ENCODE measurements at regions not wholly inside any gene's neighbourhood (a gene's known extent, or its start where the extent isn't known, plus 50 kb on each side); places are given as distances from the start of the nearest gene placed in this dataset.

DNA sequence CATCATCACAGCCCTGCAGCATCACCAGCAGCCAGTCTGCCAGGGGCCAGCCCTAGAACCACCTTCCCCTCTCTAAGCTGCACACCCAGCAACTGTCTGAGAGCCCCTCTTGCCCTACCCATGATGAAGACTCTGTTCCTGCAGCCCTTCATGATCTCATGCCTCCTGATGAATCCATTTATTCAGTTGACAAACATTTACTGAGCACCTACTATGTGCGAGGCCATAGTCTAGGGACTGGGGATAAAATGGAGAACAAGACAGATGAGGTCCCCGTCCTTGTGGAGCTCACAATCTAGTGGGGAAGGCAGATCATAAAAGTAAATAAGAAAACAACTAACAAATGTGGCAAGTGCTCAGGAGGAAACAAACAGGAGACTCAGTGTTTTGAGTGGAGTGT lies 96.3 kb downstream of the PCDH1 start:
- Histone ChIP-seq H3K56ac (replicated peaks; ENCODE audit: insufficient read length, low read depth, low read length) (no peak overlapping the region), H2BK120ac (replicated peaks; ENCODE audit: low read depth, low read length) (no peak overlapping the region), H3K9me3 (ENCODE audit: insufficient read depth in 2 of 2, low read depth in 1 of 2, low read length in 1 of 2) (no peaks in the 10 kb centered on the region), H3K27me3 (replicated peaks in 1 of 4; ENCODE audit: control insufficient read depth in 3 of 4, extremely low read depth in 1 of 4, insufficient read depth in 3 of 4, low read length in 3 of 4) (no peaks in the 10 kb centered on the region), H4K8ac (ENCODE audit: extremely low read depth, insufficient read depth, low read length) (no peak overlapping the region), H3K79me2 (ENCODE audit: control insufficient read depth in 1 of 2, insufficient read depth in 2 of 2, low read length in 2 of 2) (no peaks in the 10 kb centered on the region), H3K4me1 (replicated peaks in 1 of 4; ENCODE audit: control insufficient read depth in 3 of 4, insufficient read depth in 4 of 4, low read length in 3 of 4) (peaks cover 0 to 18% (median 9%) of the 10 kb centered on the region in 4 experiments; a peak in 6 of 7 replicates), H4K20me1 (replicated peaks in 1 of 2; ENCODE audit: control insufficient read depth in 1 of 2, insufficient read depth in 2 of 2, low read length in 2 of 2) (no peaks in the 10 kb centered on the region), H3K79me1 (ENCODE audit: low read depth, low read length) (no peaks in the 10 kb centered on the region), H2BK5ac (ENCODE audit: low read depth, low read length) (no peak overlapping the region), H2BK15ac (ENCODE audit: low read length) (no peak overlapping the region), H3K9ac (replicated peaks in 1 of 4; ENCODE audit: extremely low read depth in 1 of 4, low read depth in 3 of 4, low read length in 3 of 4) (no peak overlapping the region), H2BK20ac (ENCODE audit: low read length) (no peak overlapping the region), H3K27ac (ENCODE audit: low read depth, low read length) (no peak overlapping the region), H4K5ac (ENCODE audit: insufficient read length, low read depth, low read length) (no peak overlapping the region), H3K36me3 (ENCODE audit: control insufficient read depth in 2 of 4, insufficient read depth in 4 of 4, low read length in 3 of 4) (no peaks in the 10 kb centered on the region), H3K18ac (ENCODE audit: extremely low read depth, low read length) (no peak overlapping the region), H3K14ac (ENCODE audit: insufficient read length) (no peak overlapping the region), H3K4me2 (ENCODE audit: insufficient read depth in 1 of 2, low read depth in 2 of 2, low read length in 2 of 2) (no peak overlapping the region), H4K91ac (replicated peaks; ENCODE audit: insufficient read length, low read length) (no peak overlapping the region), H3K4ac (replicated peaks; ENCODE audit: insufficient read length, low read depth, low read length) (no peak overlapping the region), H3K4me3 (ENCODE audit: extremely low read depth in 1 of 4, insufficient read depth in 2 of 4, low read depth in 3 of 4, low read length in 4 of 4) (no peak overlapping the region), H3K23me2 (ENCODE audit: low read depth, low read length) (no peaks in the 10 kb centered on the region; the same call in 1 of the 2 replicates), H2AFZ (ENCODE audit: low read length) (no peak overlapping the region), H3K23ac (ENCODE audit: insufficient read length) (no peak overlapping the region), H2BK12ac (ENCODE audit: low read depth, low read length) (no peak overlapping the region), H2AK5ac (ENCODE audit: low read depth, low read length) (no peak overlapping the region)
- WGBS, 2 experiments (ENCODE audit: extremely low coverage in 1 of 2, insufficient coverage in 1 of 2, insufficient read length in 1 of 2, insufficient replicate concordance in 2 of 2, low coverage in 1 of 2, low lambda C conversion rate in 2 of 2, missing lambda C conversion rate in 1 of 2): 93% methylated on average over 2 of the region's 2 CpGs; no CpG with 5 or more reads in 1 of the 2 experiments
- DNase-seq (ENCODE audit: low read depth in 1 of 2, low spot score in 2 of 2) (no peak), FAIRE-seq (no peak)
- ChIA-PET POLR2A (ENCODE audit: partially characterized antibody) (interaction anchor here (0.8 to 1.2 kb wide), 4 partner anchors 10 to 57 kb away, joined by 3 to 5 read pairs (median 3); no protein-coding TSS in a partner anchor), CTCF (ENCODE audit: partially characterized antibody) (interaction anchor here (0.7 to 5.7 kb wide), 26 partner anchors 10 to 190 kb away, joined by 3 to 41 read pairs (median 4); partner anchors contain the start of gene PCDH1)
- TF ChIP-seq POLR2A (IDR thresholded peaks at IDR 0.05; ENCODE audit: control extremely low read depth in 1 of 2, low read depth in 2 of 2, low read length in 2 of 2) (no peak), BACH1 (IDR thresholded peaks at IDR 0.05; ENCODE audit: low read length) (no peak), CHD2 (IDR thresholded peaks at IDR 0.05; ENCODE audit: low read length) (no peak), YY1 (IDR thresholded peaks at IDR 0.05; ENCODE audit: low read depth, low read length) (no peak), SAP30 (IDR thresholded peaks at IDR 0.05; ENCODE audit: insufficient read depth, insufficient replicate concordance, low read length) (no peak), EGR1 (IDR thresholded peaks at IDR 0.05; ENCODE audit: borderline replicate concordance, low read depth, low read length) (no peak), SP2 (IDR thresholded peaks at IDR 0.05; ENCODE audit: low read length) (no peak), SRF (IDR thresholded peaks at IDR 0.05; ENCODE audit: low read depth, low read length) (no peak), TBP (IDR thresholded peaks at IDR 0.05; ENCODE audit: low read depth, low read length) (no peak), JUND (IDR thresholded peaks at IDR 0.05; ENCODE audit: low read length) (no peak), TAF1 (IDR thresholded peaks at IDR 0.05; ENCODE audit: low read depth, low read length) (no peak)
- TF ChIP-seq, protein P1, sequence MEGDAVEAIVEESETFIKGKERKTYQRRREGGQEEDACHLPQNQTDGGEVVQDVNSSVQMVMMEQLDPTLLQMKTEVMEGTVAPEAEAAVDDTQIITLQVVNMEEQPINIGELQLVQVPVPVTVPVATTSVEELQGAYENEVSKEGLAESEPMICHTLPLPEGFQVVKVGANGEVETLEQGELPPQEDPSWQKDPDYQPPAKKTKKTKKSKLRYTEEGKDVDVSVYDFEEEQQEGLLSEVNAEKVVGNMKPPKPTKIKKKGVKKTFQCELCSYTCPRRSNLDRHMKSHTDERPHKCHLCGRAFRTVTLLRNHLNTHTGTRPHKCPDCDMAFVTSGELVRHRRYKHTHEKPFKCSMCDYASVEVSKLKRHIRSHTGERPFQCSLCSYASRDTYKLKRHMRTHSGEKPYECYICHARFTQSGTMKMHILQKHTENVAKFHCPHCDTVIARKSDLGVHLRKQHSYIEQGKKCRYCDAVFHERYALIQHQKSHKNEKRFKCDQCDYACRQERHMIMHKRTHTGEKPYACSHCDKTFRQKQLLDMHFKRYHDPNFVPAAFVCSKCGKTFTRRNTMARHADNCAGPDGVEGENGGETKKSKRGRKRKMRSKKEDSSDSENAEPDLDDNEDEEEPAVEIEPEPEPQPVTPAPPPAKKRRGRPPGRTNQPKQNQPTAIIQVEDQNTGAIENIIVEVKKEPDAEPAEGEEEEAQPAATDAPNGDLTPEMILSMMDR (IDR thresholded peaks at IDR 0.05; ENCODE audit: control extremely low read depth in 1 of 3, insufficient read depth in 1 of 3, low read depth in 1 of 3, low read length in 3 of 3): no peak

Measured in H1 (cell line).